Anterior cingulate cortex (tissue), 58 donors: ENCODE measurements at regions not wholly inside any gene's neighbourhood (a gene's known extent, or its start where the extent isn't known, plus 50 kb on each side); places are given as distances from the start of the nearest gene placed in this dataset.

Experiments used
- DNase-seq, 58 donors: peaks; one replicate each; lab custom pipeline; 2025; lab: John Stamatoyannopoulos, UW

DNA sequence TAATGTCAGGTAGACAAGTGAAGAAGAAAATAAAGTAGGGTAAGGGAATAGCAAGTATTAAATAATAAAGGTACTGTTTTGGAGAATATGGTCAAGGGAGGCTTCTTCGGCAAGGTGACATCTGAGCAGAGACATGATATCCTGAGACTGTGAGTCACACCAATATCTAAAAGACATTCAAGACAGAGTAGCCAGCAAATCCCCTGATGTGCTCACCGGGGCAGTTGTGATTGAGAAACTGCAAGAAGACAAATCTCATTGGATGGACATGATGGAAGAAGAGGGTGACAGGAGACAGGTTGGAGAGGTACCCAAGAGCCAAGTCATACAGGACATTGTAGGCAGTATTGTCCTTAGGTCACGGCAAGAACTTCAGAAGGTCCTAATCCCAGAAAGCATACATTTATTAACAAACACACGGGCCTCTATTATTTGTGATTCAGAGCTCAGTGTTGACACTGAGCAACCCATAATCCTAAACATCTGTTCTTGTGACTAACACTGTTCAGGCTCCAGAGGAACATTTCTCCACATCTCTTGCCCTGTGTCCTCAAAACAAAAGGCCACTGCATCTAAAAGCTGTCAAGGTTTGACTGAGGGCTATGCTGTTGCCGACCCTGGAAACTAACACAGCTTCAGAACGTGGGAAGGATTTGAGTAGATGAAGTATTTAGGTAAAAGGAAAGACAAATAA is 258.7 kb upstream of the CLINT1 start:
- no peak for DNase-seq

DNA sequence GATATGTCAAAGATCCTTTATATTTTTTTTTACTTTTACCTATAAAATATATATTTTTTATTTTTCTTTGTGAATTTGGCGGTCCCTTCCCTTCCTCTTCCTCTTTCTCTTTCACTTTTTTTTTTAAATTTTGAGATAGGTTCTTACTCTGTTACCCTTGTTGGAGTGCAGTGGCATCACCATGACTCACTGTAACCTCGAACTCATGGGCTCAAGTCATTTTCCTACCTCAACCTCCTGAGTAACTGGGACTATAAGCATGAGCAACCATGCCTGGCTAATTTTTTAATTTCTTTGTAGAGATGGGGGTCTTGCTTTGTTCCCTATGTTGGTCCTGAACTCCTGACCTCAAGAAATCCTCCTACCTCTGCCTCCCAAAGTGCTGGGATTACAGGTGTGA is 258.0 kb upstream of the CLINT1 start:
- DNase-seq, result no peak

DNA sequence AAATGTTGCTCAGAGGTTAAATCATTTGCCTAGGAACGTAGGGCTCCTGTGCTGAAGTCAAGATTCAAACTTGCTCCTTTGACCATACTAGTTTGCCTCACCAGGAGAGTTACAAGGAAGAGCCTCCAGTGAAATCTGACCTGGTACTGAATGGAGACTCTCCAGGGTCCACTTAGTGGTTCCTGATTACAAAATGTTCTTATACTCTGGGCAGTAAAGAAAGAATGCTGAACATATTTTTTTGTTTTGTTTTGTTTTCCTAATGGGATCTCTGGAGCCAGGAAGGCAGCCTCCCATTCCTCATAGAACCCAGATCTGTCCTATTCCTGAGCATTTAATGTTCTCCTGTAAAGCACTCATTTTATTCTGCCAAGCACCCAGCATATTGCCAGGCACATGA is 256.5 kb upstream of the CLINT1 start:
- no peak for DNase-seq

DNA sequence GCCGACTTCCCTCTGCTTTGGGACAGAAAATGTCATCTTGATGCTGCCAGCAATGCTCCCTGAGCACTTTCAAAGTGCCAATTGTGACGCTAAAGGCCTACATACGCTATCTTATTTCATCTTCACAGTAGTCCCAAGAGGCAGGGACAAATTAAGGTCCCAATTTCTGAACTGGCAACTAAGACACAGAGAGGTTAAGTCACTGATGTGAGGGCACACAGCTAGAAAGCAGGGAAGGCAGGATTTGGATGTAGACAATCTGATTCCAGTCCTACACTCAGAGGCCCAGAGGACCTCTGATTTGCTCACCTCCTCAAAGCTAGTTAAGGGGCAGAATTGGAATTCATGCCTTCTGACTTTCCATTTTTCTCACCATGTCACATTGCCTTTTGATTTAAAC is 249.2 kb upstream of the CLINT1 start:
- no peak for DNase-seq

DNA sequence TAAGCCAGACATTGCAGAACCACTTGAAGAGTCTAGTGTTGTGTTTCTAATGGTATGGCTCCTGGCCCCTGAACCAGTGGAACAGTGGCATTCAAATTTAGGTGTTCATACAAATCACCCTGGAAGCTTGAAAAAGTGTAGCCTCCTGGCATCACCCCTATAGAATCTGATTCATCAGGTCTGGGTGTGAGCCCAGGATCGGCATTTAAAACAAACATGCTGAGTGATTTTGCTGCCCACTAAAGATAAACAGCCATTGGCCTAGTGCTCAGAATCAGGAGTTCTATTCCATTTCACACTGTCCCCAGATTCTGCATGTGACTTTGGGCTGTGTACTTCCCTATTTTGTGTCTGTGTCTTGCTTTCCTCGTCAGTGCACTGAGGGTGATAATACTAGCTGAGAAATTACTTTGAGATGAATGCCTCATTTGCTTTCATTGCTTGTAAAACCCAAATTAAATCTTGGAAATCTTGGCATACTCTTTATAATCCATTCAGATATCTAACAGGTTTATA is 241.5 kb upstream of the CLINT1 start:
- no peak for DNase-seq

DNA sequence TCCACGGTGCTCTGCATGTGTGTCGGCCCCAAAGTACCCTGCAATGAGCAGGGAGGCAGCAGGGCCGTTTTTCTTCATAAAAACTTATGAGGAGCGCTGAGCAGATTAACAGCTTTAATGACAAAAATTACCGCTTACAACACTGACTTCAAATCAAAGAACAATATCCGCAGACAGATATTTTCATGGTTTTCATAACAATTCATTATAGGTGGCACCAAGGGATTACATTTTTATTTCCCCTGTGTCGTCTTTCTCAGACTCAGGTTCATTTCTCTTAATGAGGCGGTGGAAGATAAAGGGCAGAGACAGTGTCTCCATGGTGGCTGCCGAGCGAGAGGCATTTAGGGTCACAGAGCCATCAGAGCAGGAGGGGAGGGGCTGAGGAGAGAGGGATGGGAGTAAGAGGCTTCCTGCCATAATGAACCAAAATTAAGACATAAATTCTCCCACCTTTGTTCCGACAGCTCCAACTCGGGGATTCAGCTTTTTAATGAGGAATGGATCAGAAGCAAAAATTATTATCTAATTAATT is 240.7 kb upstream of the CLINT1 start:
- DNase-seq, result no peak

DNA sequence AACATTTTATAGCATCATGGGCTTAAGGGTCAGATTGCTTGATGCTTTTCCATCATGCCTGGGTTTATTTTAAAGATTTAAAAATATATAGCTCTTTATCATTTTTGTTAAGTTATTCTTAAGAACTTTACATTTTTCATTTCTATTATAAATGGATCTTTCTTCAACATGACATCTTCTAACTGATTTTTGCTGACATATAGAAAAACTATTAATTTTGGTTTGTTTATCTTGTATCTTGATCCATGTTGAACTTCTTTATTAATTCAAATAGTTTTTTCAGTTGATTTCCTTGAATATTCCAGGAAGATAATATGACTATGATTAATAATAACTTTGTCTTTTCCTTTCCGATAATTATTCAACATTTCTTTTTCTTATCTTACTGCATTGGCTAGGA is 237.9 kb upstream of the CLINT1 start:
- DNase-seq, result no peak

DNA sequence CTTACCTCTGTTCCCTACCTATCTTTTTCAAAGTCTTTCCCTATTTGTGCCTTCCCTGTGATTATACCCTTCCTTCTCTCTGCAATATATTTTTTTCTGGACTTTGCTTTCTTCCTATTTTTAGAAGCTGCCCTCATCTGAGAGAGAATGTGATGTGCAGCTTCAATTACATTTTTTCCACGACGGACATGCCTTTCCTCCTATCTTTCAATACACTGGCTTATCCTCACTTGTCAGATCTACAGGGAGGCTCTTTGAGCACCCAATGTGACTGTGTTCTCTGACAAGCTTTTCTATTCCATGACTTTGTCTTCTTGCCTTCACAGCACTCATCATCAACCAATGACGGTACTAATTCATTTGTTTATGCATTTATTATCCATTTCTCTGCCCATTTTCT is 227.9 kb upstream of the CLINT1 start:
- DNase-seq, result no peak

DNA sequence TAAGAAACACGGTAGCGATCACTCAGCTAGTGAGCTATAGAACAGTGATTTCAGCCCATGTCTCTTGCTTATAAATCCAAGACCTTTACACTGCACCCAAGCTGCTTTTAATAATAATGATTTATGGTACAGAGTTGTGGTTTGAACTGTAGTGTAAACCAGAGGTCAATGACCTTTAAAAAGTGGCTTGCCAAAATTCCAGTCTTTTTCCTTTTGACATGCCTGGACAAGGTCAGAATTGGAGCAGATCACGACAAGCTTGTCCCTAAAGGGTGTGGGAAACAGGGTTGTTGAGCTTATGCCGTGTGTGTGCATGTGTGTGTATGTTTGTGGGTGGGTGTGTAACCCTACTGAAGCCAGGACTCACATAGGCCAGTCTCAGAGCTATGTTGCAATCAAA is 225.3 kb upstream of the CLINT1 start:
- no peak for DNase-seq

DNA sequence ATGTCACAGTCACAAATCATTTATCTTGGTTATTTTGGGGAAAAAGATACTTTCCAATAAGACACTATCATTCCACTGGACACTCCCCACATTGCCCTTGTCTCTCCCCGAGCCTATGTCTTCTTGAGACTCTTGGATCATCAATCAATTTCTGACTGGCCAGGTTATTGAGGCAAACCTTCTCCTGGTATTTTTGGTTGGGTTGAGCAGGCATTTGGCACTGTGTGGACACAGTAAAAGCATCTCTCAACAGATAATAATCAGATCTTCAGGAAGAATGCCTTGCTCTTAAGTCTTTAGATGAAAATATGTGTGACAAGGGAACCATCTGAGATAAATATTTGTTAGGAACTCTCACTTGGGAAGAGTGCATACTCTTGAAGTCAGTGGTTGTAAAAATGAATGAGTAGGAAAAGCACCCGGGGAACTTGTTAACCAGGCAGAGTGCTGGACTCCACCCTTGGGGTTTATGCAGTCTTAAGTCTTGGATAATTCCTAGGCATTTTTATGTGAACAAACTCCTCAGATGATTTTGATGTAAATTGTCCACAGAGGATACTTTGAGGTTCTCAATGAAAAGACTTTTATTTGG is 223.8 kb upstream of the CLINT1 start:
- DNase-seq, result no peak

DNA sequence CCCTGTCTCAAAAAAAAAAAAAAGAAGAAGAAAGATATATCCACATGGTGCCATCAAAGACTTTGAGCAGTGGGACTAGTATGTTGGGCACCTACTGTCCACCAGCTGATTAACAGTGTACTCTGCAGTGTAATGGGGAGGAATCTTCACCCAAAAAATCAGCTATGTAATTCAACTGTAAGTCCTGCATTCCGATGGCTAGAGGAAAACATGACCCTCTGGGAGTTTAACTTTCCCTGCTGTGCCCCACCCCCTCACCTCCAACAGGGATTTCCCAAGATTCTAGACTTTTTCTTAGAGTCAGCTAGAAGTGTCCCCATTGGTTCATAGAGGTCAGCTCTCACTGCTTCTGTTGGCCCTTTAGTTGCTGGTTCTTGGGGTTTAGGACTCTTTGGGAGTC is 221.2 kb upstream of the CLINT1 start:
- DNase-seq, result no peak

DNA sequence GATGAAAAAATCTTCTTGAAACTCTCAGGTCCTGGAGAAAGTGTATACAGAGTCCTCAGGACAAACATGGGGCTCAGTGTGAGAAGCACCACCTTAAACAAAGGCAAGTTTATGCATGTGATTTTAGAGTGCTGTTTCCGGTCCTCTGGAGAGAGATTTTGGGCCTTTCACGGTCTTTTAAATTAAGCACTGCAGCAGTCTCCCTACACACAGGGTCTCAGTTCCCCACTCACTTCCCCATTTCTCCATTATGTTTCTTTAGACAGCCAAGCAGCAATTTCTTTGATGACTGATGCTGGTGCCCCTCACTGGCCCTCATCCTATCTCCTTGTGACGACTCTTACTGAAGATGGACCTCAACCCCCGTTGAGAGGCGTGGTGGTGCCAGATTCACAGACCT is 220.2 kb upstream of the CLINT1 start:
- no peak for DNase-seq

DNA sequence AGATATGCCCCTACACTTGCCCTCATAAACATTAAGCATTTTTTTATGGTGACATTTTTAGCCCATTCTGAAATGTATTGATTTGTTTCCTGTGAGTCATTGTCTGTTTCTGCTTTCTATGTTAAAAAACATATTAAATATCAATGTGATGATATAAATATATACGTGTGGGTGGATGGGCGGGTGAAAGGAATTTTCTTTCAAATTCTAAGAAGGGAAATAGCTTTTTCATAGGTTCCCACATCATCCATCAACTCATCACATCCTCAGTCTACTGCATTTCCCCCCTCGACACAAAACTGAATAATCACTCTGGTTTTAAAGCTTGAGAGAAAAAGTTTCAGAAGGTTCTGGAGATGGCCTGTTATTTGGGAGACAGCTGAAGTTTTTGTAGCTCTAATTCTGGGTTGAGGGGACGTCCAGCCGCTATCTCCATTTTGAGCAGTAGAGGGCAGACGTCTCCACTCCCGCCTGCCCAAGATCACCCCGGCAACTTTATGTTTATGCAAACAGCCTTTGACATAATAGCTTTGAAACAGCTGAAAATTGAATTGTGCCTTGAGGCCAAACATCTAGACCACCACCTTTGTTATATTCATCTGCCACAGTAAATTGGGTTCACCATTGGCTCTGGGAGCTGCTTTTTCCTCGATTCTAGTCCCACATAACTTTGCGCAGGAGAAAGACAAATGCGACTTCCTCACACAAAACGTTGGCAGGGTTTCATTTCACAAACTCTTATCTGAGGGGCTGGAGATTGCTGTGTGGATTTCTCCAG is 216.2 kb upstream of the CLINT1 start:
- DNase-seq, result peak in 36 of 58 donors; percentile 0 to 42 (median 6)

DNA sequence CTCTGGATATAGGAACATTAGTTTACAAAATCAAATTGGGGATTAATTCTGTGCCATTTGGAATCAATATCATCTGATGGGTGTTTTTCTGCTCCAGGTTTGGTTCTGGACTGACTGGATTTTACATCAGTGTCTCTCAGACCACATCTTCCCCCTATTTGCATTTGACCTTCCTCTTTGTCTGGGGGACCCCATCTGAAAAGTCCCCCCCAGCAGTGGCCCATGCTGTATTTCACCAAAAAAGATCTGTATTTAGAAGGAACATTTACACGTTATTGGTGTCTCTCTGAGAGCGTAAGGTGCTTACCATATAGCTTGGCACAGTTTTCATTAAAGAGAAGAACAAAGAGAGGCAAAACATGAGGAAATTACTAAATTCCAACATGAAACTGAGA is 215.6 kb upstream of the CLINT1 start:
- no peak for DNase-seq

DNA sequence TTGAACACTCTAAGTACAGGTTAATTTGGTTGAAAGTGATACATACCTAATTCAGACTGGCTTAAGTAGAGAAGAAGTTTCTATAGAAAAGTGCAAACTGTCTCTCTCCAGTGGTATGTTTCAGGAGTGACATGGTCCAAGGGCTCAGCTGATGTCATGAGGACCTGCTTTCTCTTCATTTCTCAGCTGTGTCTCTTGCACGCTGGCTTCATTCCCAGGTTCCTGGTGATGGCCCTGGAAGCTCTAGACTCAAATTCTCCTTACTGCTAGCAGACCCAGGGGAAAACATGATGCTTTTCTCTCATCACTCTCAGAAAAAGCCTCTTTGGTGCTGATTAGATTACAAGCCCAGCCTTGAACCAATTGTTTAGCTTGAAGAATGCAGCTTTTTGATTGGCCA is 211.9 kb upstream of the CLINT1 start:
- DNase-seq, result no peak

DNA sequence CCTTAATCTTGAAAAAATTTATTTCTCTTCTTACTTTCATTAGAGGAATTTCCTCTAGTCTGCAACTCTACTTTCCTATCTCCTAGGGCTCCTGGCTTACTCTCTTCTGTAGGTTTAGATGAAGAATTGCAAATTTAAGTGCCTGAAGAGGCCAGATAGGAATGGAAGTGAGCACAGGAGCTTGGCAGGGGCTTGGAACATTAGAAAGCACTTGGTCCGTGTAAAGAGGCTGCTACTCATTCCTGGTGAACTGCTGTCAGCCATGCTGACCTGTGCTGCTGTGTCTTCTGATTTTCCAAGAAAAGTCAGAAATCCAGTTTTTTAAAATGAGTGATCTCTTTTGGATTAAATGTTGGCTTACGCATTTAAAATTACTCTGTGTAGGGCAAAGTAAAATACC is 210.9 kb upstream of the CLINT1 start:
- DNase-seq, result no peak

DNA sequence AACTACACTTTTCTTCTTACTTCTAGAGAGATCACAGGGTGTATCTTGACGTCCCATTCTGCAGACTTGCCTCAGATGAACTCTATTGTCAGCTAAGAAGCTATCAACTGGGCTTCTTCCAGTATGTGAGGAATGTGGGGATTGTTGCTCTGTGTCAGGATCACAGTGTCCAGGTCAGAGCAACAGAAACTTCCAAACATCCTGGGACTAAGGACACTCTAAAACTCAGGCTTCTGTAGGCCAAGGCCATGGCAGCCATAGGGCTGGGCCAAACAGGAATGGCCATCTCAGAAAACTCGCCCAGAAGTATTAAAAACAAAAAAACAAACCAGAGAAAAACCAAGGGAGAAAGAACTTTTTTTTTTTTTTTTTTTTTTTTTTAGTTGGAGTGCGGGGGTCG is 210.0 kb upstream of the CLINT1 start:
- no peak for DNase-seq

DNA sequence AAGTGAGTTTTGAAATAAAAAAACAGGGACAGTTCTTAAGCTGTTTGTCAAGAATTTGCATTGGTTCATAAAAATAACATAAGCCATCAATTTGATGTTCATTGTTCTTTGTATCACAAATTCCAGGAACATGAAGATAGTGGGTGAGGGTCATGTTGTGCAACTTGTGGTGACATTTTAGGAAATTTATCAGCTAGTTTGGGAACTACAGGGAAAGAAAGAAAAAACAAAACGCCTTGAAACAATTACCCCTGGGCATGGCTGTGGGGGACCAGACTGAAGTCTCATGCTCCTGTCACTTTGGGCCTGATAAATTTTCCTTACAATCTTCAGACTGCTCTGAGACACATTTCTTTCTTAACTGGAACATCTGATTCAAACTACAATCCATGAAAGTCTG is 207.1 kb upstream of the CLINT1 start:
- no peak for DNase-seq

DNA sequence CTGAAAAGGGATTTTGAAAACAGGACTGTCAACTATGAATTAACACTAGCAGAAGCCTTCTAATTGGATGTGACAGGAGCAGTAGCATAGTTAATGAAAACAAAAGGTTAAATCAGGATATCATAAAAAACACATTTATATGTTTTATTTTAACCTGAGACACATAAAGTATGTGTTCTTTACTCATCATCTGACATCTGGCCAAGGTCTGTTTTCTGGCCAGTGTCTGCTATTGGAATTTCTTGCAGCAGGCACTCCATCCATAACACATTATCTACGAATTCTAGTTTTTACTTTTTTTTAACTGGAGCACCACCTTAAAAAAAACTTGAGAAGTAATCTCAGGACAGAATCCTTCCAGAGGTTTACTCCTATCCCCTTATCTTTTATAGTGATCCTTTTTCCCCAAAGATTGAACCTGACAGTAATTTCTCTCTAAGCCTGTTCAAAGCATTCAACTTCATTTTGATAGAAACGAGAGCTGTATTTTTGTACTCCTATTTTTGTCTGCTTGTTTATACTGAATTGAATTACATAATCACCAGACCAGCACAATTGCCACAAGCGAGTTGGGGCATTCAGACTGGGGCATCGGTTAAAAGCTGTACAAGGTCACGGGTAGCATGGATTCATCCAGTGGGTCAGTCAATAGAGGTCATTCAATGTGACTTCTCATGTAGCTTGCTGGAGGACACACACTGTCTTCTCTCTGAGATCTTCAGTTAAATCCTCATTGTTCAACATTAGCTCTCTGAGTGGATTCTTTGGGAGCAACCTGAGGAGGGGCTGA is 205.6 kb upstream of the CLINT1 start:
- no peak for DNase-seq

DNA sequence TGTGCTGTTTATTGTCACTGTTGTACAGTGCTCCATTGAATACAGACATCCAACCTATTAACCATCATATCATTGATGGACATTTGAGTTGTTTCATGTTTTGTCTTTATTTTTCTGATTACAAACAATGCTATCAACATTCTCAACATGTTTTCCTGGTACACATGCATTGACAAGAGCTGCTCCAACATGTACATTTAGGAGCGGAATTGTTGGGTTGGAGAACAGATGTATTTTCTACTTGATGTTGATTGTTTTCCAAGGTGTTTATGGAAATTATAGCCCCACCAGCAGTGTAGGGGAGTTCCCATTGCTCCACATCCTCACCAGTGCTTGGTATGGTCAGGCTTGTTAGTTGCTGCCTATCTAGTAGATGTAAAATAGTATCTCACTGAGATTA is 204.1 kb upstream of the CLINT1 start:
- DNase-seq, result no peak

DNA sequence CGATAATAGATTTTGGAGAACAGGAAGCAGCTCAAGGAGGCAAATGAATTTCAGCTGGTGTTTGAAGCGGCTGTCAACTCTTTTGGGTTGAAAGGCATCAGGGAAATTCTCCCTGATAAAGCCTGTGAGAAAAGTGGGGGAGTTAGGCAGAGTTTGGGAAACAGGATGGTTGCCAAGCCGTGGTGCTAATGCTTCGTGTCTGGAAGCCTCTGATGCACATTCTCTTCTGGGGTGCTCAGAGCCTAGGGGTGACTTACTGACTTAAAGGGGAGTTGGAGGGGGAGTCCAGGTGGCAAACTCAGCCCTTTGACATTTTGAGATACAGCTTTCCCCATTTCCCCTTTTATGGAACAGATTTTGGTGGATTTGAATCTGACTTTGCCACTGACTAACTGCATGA is 202.5 kb upstream of the CLINT1 start:
- DNase-seq, result no peak
